Activated CD4-positive, alpha-beta T cell treated with anti-CD3 and anti-CD28 coated beads, Interleukin-2, amount 50 U/mL, for 4 hours (primary cell): ENCODE measurements at regions not wholly inside any gene's neighbourhood (a gene's known extent, or its start where the extent isn't known, plus 50 kb on each side); places are given as distances from the start of the nearest gene placed in this dataset.

Source experiments
- DNase-seq, 2 experiments: peaks; one replicate each; pipeline ENCODE4 v3.0.0-alpha.2; 2020

DNA sequence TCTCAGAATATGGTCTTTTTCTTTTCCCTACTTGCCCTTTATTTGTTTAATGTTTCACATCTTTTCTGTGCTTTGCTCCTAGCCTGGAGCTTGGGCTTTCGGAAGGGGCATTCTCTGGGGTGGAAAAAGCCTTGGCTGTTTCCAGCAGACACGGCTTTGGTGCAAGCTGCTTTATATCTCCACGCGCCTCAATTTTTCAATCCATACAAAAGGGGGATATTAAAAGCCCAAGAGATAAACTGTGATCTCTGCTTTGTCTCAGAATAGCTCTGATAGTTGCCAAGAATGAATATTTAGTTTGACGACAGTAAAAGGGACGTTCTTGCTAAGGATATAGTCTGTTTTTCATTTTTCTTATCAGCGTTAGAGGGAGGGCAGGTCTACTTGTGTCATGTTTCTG lies 194.0 kb upstream of the KIRREL3 start:
- no peak for DNase-seq

DNA sequence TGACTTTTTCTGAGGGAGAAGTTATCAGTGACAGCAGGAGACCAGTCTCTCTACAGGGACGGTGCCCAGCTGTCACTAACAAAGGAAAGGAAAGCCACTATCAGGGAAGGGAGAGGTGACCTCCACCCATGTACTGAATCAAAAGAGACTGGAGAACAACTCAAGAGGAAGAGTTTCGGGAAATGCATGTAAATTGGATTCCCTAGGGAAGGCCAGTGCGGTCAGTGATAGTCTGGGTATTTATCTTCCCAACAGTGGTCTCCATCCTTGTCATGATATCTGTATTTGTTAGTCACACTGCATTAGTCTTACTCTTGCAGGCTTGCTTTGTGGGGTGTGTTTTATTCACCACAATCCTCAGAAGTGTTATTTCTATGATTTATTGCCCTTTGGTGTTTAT lies 193.4 kb upstream of the KIRREL3 start:
- no peak for DNase-seq

DNA sequence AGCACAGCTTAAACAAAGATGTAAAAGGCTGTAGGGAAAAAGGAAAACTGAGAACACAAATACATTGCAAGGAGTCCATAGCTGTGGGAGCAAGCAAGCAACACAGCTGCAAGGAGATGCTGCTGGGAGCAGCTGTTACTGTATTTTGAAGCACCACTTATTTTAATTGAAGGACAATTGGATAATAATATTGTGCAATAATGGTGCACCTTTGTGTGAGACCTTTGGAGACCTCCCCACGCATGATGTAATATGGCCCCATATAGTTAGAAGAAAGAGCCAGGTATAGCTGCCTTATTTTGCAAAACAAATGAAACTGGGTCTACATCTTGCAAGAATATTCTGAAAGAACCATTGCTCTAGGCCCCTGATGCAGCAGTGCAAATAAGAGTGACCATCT lies 191.1 kb upstream of the KIRREL3 start:
- DNase-seq, result no peak

DNA sequence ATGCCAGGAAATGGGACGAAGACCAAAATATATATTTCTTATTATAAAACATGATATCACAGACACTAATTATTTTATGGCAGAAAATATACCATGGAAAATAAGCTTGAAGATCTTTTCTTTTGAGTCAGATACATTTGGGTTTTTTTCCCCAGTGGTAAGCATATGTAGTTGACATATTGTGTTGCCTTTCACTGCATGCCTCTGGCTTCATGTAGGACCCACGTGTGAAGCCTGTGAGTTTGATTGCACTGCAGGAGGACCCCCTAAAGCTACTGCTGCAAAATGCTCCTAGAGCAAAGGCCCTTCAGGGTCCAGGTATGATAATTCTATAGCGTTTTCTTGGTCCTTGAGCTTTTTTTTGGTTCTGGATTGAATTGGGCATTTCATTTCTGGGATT lies 190.7 kb upstream of the KIRREL3 start:
- DNase-seq, result no peak

DNA sequence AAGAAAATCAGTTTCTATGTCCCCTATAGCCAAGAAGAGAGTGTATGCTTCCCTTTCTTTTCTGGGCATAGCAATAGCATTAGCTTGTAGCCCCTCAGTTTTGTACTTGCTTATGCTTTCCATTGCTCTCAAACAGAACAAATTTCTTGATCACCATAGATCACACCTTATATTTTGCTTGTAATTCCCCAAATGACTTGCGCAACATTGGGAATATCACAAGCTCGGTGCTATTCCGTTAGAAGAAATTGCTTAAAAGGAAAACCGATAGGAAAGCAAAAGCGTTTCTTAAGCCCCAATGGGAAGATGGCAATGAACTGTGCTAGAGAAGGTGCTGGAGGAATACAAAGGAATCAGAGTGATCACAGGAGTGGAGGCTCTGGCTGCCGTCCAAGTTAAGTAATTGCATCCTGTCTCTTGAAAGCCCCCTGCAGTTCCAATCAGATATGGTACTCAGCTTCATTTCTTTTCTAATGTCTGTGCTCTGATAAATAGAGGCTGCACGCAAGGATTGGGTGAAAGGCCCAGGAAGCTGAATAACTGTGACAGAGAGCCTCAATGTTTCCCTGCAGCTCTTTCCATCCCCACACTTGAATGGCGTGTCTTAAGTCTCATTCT lies 182.1 kb upstream of the KIRREL3 start:
- no peak for DNase-seq

DNA sequence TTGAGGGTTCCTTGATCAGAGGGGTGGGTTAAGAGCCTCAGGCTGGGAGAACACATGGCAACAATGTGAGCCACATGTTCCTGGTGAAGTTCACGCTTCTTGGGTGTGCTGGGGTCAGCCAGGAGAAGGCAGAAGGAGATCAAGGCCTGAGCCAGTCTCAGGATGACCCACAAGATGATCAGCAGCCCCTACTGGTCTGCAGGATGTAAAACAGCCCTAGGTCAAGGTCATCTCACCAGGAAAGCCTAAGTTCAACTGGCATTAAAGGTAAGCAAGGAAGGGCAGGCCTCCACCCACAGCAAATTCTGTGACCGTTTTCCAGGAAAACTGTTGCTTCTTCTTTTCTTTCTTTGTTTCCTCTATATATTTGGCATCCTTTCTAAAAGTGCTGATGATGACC lies 156.7 kb upstream of the KIRREL3 start:
- no peak for DNase-seq

DNA sequence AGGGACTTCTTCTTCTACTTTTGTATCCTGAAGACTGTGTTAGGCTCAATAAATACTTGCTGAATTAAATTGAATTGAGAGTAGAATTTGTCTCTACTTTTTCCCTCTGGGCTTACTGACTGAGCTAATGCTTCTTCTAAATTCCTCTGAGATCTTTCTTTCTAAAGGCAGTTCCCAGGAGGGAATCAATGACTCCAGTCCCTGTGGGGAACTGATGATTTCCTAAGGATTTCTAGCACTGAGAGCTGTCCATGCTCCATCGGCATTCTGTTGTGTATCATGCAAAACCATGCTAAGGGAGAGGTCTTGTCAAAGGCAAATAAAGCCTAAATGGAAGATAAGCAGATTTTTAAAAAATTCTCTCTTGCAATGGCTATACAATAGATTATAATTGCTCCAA lies 148.8 kb upstream of the KIRREL3 start:
- DNase-seq, result no peak

DNA sequence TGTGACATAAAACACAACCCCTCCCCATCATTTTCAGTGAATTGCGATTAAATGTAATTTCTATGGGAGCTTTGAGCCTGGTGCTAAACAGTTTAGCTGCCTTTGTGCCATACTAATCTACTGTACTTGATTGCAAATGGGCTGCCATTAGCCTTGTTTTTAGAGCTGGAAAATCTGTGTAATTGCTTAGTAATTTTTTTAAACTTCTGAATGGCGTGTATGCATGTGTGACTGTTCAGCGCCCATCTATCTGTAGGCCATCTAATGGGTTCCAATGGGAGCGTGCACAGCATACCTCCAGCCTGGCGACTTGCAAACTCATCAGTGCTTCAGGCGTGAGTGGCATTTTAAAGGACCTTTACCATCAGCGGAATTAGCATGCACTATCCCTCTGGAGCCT lies 142.7 kb upstream of the KIRREL3 start:
- DNase-seq, result no peak

DNA sequence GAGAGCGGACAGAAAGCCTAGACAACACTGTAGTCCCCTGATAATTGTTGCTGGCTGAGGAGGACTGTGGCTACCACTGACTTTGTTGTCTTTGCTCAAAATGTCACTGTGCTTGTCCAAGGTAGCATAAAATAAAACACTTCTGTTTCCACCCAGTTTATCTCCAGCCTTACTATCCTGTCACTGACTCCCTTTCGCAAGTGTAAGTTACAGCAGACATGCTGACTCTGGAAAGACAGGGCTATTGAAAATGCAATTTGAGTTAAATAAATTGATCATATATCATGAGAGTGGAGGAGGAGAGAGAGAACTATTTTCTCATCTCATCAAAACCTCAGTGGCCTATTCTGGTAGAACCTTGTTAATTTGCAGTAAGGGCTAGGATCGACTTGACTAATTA lies 138.0 kb upstream of the KIRREL3 start:
- DNase-seq, result no peak

DNA sequence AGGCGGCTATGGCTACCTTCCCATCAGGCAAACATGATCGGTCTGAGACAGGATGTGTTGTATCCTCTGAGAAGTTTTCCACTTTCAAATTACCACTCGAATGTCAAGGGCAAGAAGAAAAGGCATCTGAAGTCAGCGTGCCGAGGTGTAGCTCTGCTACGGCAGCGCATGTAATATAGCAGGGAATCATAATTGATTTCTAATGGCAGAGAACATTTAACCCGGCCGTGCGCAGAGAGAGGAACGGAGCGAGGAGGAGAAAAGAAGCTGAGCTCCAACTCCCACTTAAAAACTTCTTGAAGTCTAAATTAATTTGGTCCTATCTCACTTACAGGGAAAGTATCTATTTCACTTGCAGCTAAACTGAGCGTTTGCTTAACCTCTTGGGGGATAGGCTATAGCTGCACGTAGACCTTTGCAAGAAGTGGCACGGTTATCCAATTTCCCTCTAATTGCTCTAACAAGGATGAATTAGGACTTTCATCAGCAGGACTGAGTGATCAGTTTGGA lies 137.3 kb upstream of the KIRREL3 start:
- no peak for DNase-seq

DNA sequence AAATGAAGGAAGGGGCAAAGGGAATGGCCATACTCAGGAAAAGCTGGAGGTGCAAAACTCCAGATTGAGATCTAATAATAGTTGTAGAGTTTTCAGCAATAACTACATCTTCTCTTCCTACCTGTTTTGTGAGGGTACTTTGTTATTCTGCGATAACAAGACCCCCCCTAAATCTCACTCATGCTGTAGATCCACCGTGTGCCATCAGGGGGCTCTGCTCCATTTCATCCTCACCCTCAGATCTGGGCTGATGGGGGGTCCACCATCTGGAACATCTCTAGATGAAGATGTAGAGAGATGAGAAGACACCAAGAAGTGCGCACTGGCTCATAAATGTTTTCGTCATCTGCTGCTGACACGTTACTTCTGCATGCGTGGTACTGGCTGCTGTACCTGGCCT lies 135.9 kb upstream of the KIRREL3 start:
- no peak for DNase-seq

DNA sequence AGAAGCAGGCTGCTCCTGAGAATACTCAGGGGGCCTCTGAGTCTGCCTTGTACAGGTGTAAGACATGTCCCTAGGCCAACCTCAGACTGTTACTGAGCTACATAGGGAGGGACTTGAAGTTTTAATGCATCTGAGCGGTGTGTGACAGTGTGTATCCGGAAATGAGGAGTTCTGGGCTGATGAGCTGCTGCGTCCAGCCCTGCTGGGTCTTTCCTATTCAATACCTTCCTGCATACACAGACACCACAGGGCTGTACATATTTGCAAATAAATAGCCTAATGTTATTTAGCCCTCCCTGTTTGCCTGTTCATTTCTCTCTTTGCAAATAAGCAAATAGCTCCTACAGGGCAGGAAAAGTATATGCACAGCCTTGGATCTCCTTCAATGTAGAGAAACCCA lies 134.7 kb upstream of the KIRREL3 start:
- DNase-seq, result no peak

DNA sequence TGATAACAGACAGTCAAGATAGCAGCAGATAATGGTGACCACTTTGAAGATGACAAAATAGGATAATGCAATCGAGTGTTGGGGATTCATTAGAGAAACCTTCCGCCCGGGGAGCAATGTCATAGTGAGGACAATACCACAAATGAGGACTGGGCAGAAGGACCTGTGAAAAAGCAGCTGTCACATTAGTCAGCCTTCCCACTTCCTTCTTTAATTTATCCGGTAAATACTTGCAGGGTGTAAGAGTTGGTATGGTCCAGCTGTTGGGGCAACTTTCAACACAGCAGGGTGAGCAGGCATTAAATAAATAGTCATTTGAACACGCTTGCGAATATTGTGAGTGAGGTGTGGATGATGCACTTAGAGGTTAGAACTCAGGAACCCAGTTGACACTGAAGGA lies 132.5 kb upstream of the KIRREL3 start:
- no peak for DNase-seq

DNA sequence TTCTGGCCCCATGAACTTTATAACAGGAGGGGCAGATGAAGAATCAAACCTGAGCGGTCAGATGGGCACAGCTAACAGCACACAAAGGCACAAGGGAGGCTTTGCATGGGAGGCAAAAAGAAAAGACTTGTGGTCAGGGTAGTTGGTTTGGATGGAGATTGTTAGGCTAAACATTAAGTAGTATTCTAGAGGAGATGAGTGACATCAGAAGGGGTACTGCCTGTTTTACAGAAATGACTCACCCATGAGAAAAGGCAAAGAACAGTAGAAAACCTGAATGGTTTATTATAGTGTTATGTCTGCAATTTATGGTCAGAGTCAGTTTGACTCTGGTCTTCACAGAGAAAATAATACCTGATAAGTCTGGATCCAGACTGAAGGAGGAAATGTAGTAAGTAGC lies 129.8 kb upstream of the KIRREL3 start:
- no peak for DNase-seq

DNA sequence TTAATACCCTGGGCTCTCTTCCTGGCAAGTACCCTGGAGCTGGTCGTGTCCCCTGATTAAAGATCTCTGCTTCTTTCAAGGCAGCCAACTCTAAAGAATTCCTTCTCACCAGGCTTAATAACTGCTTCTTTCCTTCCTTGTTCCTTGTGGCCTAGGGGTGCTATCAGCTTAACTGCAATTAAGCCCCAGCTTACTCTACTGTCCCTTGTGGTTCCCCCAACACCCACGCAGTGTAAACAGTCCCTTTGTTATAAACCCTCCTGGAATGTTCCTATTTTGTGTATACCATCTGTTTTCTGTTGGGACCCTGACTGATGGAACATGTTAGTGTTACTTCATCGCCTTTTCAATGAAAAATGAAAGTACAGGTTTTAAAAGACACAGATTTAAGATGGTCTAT lies 126.4 kb upstream of the KIRREL3 start:
- DNase-seq, result no peak

DNA sequence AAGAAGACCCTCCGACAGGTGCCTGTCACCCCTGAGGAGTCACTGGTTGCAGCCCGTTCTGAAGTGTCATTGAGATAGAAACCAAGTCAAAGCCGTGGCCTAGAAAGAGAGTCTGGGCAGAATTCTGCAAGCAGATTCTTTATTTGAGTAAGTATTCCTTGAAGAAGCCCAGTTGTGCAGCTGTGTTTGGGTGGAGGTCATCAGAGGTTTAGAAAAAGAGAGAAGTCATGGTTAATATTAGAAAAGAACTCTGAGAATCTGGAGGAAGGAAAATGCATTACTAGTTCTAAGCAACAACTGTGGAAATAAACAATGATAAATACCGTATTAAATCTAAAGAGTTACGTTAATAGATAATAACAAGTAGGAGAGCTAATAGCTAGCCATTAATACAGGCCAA lies 118.8 kb upstream of the KIRREL3 start:
- DNase-seq, result no peak

DNA sequence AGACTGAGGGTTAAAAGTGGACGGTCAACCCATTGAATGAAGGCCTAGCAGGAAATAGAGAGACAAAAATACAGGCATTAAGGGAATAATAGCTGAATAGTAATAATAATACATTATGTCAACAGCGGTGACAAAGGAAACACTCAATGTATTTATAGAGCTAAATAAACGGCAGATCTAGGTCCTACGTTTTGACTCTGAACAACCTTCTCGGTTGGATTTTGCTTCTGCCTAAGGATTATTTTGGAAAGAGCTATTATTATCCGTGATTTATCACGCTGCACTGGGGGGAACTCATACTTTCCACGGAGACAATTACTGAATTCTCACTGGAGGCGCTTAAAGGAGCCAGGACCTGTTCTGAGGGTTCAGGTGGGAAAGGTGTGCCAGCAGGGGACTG lies 118.2 kb upstream of the KIRREL3 start:
- DNase-seq, result no peak

DNA sequence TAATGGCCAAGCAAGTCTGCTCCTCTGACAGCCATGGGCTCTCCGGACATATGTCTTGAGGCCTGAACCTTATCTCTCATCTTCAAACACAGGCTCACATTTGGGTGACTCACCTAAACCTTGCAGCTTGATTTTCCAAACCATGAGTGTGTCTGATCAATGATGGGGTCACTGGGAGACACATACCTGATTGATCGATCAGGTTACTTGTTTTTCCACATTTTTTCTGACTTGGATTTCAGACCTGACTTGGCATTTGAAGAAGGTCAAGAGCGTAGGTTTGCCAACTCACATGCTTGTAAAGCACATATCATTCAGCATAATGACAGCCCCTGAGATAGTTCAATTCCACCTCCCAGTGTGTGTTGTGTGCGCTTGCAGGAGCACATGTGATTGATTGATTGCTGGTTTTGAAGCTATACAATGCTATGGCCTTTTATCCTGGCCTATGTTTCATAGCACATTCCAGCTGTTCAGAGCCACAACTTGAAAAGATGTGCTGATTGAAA lies 116.7 kb upstream of the KIRREL3 start:
- DNase-seq, result no peak

DNA sequence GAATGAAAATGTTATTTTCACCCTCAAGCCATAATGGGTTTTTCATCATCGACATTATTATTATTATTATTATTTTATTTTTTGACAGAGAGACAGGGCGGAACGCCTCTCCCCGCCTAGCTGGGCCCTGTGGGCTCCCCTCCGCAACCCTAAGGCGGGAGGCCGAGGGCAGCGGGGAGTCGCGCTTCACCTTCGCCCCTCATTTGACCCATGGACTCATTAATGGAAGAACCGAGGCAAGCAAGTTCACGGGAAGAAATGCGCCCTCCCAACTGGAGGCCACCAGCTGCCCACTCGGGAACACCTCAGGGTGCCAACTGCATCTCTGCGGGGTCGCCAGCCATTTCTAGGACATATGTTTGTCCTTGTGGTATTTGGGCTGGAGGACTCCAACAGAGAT lies 115.3 kb upstream of the KIRREL3 start:
- no peak for DNase-seq

DNA sequence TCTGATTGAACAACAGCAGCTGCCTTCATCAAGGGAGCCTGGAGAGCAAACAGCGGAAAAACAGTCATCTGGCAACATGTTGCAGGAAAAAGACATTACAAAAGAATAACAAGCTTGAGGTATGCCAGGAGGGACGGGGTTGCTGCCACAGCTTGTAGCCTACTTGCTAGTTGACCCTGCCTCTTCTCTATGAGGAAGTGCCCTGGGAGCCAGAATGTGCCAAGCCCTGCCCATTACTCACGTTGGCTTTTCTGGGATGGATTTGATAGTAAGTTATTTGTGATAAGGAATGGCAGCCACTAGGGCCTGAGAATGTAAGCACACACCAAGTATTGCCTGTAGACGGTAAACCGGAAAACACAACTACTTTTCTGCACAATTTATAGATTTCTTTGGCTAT lies 113.5 kb upstream of the KIRREL3 start:
- no peak for DNase-seq

DNA sequence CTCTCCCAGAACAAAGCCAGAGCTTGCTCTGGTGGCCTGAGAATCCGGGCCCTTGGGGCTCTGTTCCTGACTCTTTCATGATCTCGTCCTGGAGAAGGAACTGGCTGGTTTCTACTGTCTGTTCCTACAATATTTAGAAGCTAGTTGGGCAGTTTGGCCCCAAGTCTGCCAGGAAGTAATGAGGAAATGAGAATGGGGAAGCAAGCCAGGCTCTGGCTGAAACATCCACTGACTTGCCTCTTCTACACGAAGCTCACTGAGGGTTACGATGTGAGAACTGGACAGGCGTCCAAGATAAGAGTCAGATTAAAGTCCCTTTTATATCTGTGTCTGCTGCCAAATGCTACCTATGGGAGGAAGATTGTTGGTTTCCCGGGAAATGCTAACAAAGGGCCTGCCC lies 110.0 kb upstream of the KIRREL3 start:
- DNase-seq, result no peak

DNA sequence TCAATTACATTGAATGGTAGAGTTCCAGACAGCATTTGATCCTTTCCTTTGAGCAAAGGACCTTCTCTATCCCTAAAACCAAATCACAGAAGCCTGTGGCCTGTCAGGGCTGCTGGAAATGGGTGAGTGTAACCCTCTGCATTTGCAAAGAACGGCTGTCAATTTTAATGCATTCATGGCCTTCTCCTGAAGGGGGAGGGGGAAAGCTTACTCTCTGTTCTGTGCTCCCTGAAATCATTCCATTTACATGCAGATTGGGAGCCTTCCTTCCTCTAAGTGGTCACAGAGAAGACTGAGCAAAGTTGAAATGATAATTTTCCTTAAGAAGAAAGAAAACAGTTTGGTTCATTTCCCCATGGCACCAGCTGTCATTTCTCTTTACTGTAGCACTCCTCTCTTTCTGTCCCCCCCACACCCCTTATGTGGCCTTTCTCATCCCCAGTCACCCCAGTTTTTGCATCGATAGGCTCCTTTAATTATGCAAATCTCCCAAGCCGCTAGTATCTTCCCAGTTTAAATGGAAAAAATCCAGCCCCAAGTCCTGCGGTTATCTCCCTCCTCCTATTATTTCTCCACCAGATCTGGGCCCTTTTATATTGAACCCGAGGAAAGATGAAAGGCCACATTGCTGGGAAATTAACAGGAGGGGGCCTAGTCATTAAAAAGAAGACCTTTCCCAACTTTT lies 109.4 kb upstream of the KIRREL3 start:
- DNase-seq, result no peak

DNA sequence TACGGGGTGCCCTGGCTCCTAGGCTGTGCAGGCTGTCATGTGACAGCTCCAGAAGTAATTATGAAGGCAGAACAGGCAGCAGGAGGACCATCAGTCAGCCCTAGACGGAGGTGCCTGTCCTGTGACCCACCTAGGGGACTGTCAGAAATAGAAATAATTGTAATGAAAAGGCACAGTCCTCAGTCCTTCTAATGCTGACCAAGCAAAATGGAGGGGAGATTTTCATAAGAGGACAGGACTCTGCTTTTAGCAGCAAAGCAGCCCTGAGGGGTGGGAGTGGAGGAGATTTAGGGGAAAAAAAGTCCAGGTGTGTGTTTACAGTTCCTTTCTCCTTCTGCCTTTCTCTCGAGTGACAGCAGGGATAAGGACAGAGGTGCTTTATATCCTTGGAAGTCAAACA lies 108.3 kb upstream of the KIRREL3 start:
- no peak for DNase-seq

DNA sequence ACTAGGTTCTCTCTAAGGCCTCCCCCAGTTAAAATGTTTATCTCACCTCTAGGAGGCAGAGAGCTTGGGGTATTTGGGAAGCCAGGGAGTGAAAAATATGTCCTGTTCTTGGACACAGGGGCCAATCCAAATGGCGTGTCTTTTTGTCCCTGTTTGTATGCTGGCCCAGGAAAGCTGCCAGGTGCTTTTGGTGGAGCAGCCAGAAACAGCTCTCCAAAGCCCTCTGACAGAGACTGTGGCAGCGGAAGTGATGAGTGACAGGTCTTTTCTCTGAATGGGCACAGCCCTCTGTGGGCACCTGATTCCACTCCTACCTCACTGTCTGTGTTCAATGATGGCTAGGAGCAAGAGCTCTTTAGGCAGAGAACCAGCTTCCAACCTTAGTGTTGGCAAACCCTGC lies 106.4 kb upstream of the KIRREL3 start:
- DNase-seq, result no peak
